Gastrocnemius medialis (tissue), 4 donors: ENCODE measurements at regions not wholly inside any gene's neighbourhood (a gene's known extent, or its start where the extent isn't known, plus 50 kb on each side); places are given as distances from the start of the nearest gene placed in this dataset.

ENCODE experiments used
- POLR2A ChIP-seq, 2 donors: fragments of 450-650 bp; IDR thresholded peaks; one replicate each; pipeline ENCODE4 v1.6.1; 2017; ENCODE audit warnings: antibody characterized with exemption in 2 of 2, mild to moderate bottlenecking in 2 of 2, moderate library complexity in 2 of 2
- TF ChIP-seq, protein P1 (sequence below), 5 experiments: fragments of 450-650 bp in 3 of 5; fragments of 200-600 bp in 2 of 5; sonication (generic) in 2 of 5; IDR thresholded peaks in 4 of 5; conservative IDR thresholded peaks in 1 of 5; 1 replicate in 4 of 5; 2 replicates in 1 of 5; pipeline ENCODE4 v1.5.1; 2016 to 2019; ENCODE audit warnings: antibody characterized with exemption in 5 of 5, mild to moderate bottlenecking in 3 of 5, moderate library complexity in 3 of 5

DNA sequence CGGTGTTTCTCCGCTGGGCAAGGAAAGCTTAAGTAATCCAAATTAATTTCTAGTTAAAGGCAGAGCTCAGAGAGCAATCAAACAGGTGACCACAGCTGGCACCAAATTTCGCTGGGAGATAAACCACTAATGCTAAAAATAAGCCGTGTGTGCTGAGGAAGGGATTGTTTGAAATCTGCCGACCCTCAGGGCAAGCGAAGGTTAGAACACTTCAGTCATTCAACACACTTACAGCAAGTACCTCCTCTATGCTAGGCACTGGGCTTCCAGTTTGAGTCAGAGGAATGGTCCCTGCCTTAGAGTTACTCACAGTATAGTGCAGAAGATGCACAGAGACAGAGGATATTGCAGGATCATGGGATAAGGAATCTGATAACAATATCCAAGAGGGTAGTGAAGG lies 467.9 kb upstream of the PODXL start:
- no peak for TF ChIP-seq POLR2A (IDR thresholded peaks at IDR 0.05)
- TF ChIP-seq, protein P1, sequence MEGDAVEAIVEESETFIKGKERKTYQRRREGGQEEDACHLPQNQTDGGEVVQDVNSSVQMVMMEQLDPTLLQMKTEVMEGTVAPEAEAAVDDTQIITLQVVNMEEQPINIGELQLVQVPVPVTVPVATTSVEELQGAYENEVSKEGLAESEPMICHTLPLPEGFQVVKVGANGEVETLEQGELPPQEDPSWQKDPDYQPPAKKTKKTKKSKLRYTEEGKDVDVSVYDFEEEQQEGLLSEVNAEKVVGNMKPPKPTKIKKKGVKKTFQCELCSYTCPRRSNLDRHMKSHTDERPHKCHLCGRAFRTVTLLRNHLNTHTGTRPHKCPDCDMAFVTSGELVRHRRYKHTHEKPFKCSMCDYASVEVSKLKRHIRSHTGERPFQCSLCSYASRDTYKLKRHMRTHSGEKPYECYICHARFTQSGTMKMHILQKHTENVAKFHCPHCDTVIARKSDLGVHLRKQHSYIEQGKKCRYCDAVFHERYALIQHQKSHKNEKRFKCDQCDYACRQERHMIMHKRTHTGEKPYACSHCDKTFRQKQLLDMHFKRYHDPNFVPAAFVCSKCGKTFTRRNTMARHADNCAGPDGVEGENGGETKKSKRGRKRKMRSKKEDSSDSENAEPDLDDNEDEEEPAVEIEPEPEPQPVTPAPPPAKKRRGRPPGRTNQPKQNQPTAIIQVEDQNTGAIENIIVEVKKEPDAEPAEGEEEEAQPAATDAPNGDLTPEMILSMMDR (IDR thresholded peaks at IDR 0.05 in 4 of 5, conservative IDR thresholded peaks at IDR 0.05 in 1 of 5): no peak
